Natural killer cell (primary cell): ENCODE measurements at regions not wholly inside any gene's neighbourhood (a gene's known extent, or its start where the extent isn't known, plus 50 kb on each side); places are given as distances from the start of the nearest gene placed in this dataset.

Source experiments
- ATAC-seq, 3 donors: fragments of 150-1000 bp in 2 of 3; fragments of 200-7000 bp in 1 of 3; cut with Tn5 transposase; 1 replicate in 1 of 3; 2 replicates in 2 of 3; pipeline ENCODE4 v1.10.0; 2021; ENCODE audit warnings: mild to moderate bottlenecking in 2 of 3, moderate library complexity in 2 of 3
- DNase-seq, 2 donors: peaks; one replicate each; pipeline versions ENCODE4 v3.0.0 to v3.0.0-alpha.2; 2013 to 2021; ENCODE audit warnings: mixed read lengths in 1 of 2
- H3K27ac ChIP-seq: one replicate; pipeline ENCODE4 v1.5.1; 2013; ENCODE audit warnings: mild to moderate bottlenecking, low read length
- H3K27me3 ChIP-seq: one replicate; pipeline ENCODE4 v1.6.1; 2013; ENCODE audit warnings: low read length; ENCODE audit not compliant: control insufficient read depth, insufficient read depth
- H3K36me3 ChIP-seq: one replicate; pipeline ENCODE4 v1.6.1; 2013; ENCODE audit warnings: low read length; ENCODE audit not compliant: control insufficient read depth, insufficient read depth
- H3K4me1 ChIP-seq: one replicate; pipeline ENCODE4 v1.6.1; 2013; ENCODE audit warnings: low read length; ENCODE audit not compliant: control insufficient read depth, insufficient read depth
- H3K4me3 ChIP-seq: one replicate; pipeline ENCODE4 v1.5.1; 2013; ENCODE audit warnings: low read length
- H3K9me3 ChIP-seq: one replicate; pipeline ENCODE4 v1.6.1; 2013; ENCODE audit warnings: low read length; ENCODE audit not compliant: control insufficient read depth, insufficient read depth
- H3K27ac Mint-ChIP-seq, 2 donors: one replicate each; pipeline ENCODE4 v1.8.0; 2022; ENCODE audit warnings: mild to moderate bottlenecking in 2 of 2, mixed read lengths in 2 of 2, moderate library complexity in 1 of 2
- H3K27me3 Mint-ChIP-seq, 2 donors: one replicate each; pipeline ENCODE4 v1.8.0; 2022; ENCODE audit warnings: low read depth in 2 of 2, mixed read lengths in 2 of 2
- H3K36me3 Mint-ChIP-seq: one replicate; pipeline ENCODE4 v1.8.0; 2022; ENCODE audit warnings: mixed read lengths
- H3K4me1 Mint-ChIP-seq, 2 donors: one replicate each; pipeline ENCODE4 v1.8.0; 2022; ENCODE audit warnings: mixed read lengths in 2 of 2
- H3K4me3 Mint-ChIP-seq: one replicate; pipeline ENCODE4 v1.8.0; 2022; ENCODE audit warnings: mild to moderate bottlenecking, moderate library complexity, mixed read lengths
- H3K9me3 Mint-ChIP-seq, 2 donors: one replicate each; pipeline ENCODE4 v1.8.0; 2022; ENCODE audit warnings: mixed read lengths in 2 of 2
- WGBS: methylation state at CpG from one replicate; pipeline ENCODE4 v1.1.7; 2013; ENCODE audit warnings: missing lambda C conversion rate; ENCODE audit not compliant: insufficient coverage; 5-methylcytosine and 5-hydroxymethylcytosine counted together
- intact Hi-C: fragments of 100-400 bp; cut with micrococcal nuclease; formaldehyde crosslinking; loops from one replicate; pipeline ENCODE4 v1.14.2; 2022
- TF ChIP-seq, protein P1 (sequence below): fragments of 200-600 bp; IDR thresholded peaks from one replicate; pipeline ENCODE4 v1.8.0; 2022; ENCODE audit warnings: antibody characterized with exemption

DNA sequence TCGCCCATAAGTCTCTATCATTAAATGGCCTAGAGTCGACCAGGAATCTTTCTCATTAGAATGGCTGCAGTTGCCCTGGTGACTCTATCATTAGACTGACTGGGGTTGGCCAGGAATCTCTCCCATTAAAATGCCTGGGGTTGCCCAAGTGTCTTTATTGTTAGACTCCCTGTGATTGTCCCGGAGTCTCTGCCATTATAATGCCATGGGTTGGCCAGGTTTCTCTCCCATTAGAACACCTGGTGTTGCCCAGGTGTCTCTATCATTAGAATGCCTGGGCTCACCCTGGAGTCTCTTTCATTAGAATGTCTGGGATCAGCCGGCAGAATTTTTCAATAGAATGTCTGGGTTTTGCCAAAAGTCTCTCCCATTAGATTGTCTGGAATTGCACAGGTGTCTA is 1459.3 kb downstream of the UQCRFS1 start:
- ATAC-seq (no peak), DNase-seq (no peak)
- intact Hi-C loops: no loop called here
- no peaks in the 10 kb centered on the region for H3K36me3 ChIP-seq
- H3K9me3 ChIP-seq: peaks cover 33% of the 10 kb centered on the region
- Mint-ChIP-seq H3K36me3 (no peaks in the 10 kb centered on the region), H3K27ac (no peak overlapping the region), H3K27me3 (no peaks in the 10 kb centered on the region), H3K9me3 (peaks cover under 1 to 9% of the 10 kb centered on the region in 2 donors), H3K4me1 (no peaks in the 10 kb centered on the region), H3K4me3 (no peak overlapping the region)
- TF ChIP-seq, protein P1, sequence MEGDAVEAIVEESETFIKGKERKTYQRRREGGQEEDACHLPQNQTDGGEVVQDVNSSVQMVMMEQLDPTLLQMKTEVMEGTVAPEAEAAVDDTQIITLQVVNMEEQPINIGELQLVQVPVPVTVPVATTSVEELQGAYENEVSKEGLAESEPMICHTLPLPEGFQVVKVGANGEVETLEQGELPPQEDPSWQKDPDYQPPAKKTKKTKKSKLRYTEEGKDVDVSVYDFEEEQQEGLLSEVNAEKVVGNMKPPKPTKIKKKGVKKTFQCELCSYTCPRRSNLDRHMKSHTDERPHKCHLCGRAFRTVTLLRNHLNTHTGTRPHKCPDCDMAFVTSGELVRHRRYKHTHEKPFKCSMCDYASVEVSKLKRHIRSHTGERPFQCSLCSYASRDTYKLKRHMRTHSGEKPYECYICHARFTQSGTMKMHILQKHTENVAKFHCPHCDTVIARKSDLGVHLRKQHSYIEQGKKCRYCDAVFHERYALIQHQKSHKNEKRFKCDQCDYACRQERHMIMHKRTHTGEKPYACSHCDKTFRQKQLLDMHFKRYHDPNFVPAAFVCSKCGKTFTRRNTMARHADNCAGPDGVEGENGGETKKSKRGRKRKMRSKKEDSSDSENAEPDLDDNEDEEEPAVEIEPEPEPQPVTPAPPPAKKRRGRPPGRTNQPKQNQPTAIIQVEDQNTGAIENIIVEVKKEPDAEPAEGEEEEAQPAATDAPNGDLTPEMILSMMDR: no peak
- H3K27ac ChIP-seq: no peak overlapping the region
- 94% methylated on average over 4 of the region's 4 CpGs for WGBS
- no peak overlapping the region for H3K4me3 ChIP-seq
- no peaks in the 10 kb centered on the region for H3K4me1 ChIP-seq
- H3K27me3 ChIP-seq: no peaks in the 10 kb centered on the region

GRCh38 chr19:27752530-27753184 is 1460.3 kb downstream of the UQCRFS1 start:
- no peaks in the 10 kb centered on the region for H3K36me3 ChIP-seq
- H3K27me3 ChIP-seq: no peaks in the 10 kb centered on the region
- Mint-ChIP-seq H3K27ac (no peak overlapping the region), H3K4me1 (no peaks in the 10 kb centered on the region), H3K36me3 (no peaks in the 10 kb centered on the region), H3K4me3 (no peak overlapping the region), H3K9me3 (peaks cover 4 to 9% of the 10 kb centered on the region in 2 donors), H3K27me3 (no peaks in the 10 kb centered on the region)
- DNase-seq (no peak), ATAC-seq (no peak)
- H3K9me3 ChIP-seq: peaks cover 28% of the 10 kb centered on the region
- no peak overlapping the region for H3K27ac ChIP-seq
- TF ChIP-seq, protein P1: no peak
- WGBS: 93% methylated on average over 6 of the region's 6 CpGs
- no peaks in the 10 kb centered on the region for H3K4me1 ChIP-seq
- no peak overlapping the region for H3K4me3 ChIP-seq
- intact Hi-C loops: no loop called here

DNA sequence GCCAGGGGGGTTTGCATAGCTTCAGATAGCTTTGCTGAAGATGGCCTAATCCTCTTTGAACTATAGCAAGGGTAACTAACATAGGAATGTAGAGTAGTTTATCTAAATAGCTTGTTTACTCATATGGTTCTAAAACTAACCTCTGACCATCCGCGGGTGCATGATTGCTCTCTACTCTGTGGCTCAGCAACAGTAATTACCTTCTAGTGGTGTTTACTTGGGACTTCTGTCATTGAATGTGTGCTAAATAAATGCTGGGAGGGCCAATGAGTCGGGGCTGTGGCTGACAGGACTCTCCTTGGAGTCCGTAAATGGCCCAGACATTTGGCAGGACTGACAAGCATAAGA is 1461.9 kb downstream of the UQCRFS1 start:
- Histone ChIP-seq H3K27me3 (no peaks in the 10 kb centered on the region), H3K9me3 (peaks cover 27% of the 10 kb centered on the region), H3K27ac (no peak overlapping the region), H3K36me3 (no peaks in the 10 kb centered on the region), H3K4me1 (no peaks in the 10 kb centered on the region), H3K4me3 (no peak overlapping the region)
- 86% methylated on average over 4 of the region's 4 CpGs for WGBS
- Mint-ChIP-seq H3K4me3 (no peak overlapping the region), H3K9me3 (peaks cover 4 to 6% of the 10 kb centered on the region in 2 donors), H3K27me3 (no peaks in the 10 kb centered on the region), H3K4me1 (peaks cover 3 to 8% of the 10 kb centered on the region in 2 donors), H3K27ac (no peak overlapping the region), H3K36me3 (peaks cover 4% of the 10 kb centered on the region)
- intact Hi-C loops: no loop called here
- ATAC-seq: no peak
- TF ChIP-seq, protein P1: no peak
- DNase-seq: no peak
